Activated B cell treated with CpG ODN at 0.5 μM for 24 hours (primary cell): ENCODE measurements at regions not wholly inside any gene's neighbourhood (a gene's known extent, or its start where the extent isn't known, plus 50 kb on each side); places are given as distances from the start of the nearest gene placed in this dataset.

ENCODE experiments used
- ATAC-seq: fragments of 200-7000 bp; cut with Tn5 transposase; one replicate; pipeline ENCODE4 v1.10.0; 2021; ENCODE audit warnings: low read depth, mild to moderate bottlenecking, moderate library complexity
- CTCF ChIA-PET: fragments of 350-600 bp; sonication (Branson Sonifier 250); formaldehyde crosslinking; loops from one replicate; lab custom pipeline; 2021; ENCODE audit warnings: antibody characterized with exemption; lab: Charles Lee
- POLR2A ChIA-PET: fragments of 350-600 bp; sonication (Branson Sonifier 250); formaldehyde crosslinking; loops from one replicate; lab custom pipeline; 2021; ENCODE audit warnings: antibody characterized with exemption; lab: Charles Lee
- DNase-seq: peaks from one replicate; pipeline ENCODE4 v3.0.0; 2022
- H3K27ac Mint-ChIP-seq: one replicate; pipeline ENCODE4 v1.8.0; 2020; ENCODE audit warnings: mixed read lengths
- H3K27me3 Mint-ChIP-seq: one replicate; pipeline ENCODE4 v1.8.0; 2021; ENCODE audit warnings: mixed read lengths
- H3K36me3 Mint-ChIP-seq: one replicate; pipeline ENCODE4 v1.8.0; 2021; ENCODE audit warnings: low read depth, mixed read lengths
- H3K4me1 Mint-ChIP-seq: one replicate; pipeline ENCODE4 v1.8.0; 2021; ENCODE audit warnings: mixed read lengths
- H3K4me3 Mint-ChIP-seq: one replicate; pipeline ENCODE4 v1.8.0; 2020; ENCODE audit warnings: mild to moderate bottlenecking, mixed read lengths
- H3K9me3 Mint-ChIP-seq: one replicate; pipeline ENCODE4 v1.8.0; 2020; ENCODE audit warnings: mixed read lengths
- CTCF ChIP-seq: fragments of 200-600 bp; IDR thresholded peaks from one replicate; pipeline ENCODE4 v1.8.0; 2022; ENCODE audit warnings: antibody characterized with exemption, mild to moderate bottlenecking
- intact Hi-C: fragments of 100-400 bp; cut with micrococcal nuclease; formaldehyde crosslinking; loops from one replicate; pipeline ENCODE4 v1.15.1; 2024

GRCh38 chr21:24705201-24705600 is 902.1 kb downstream of the MRPL39 start:
- ATAC-seq: no peak
- no peaks in the 10 kb centered on the region for H3K27me3 Mint-ChIP-seq
- CTCF ChIA-PET: no interaction called here
- H3K4me3 Mint-ChIP-seq: no peak overlapping the region
- H3K4me1 Mint-ChIP-seq: no peaks in the 10 kb centered on the region
- DNase-seq: no peak
- H3K9me3 Mint-ChIP-seq: no peaks in the 10 kb centered on the region
- no peak overlapping the region for H3K27ac Mint-ChIP-seq
- intact Hi-C loops: no loop called here
- POLR2A ChIA-PET: no interaction called here
- TF ChIP-seq CTCF: no peak
- no peaks in the 10 kb centered on the region for H3K36me3 Mint-ChIP-seq

- no peaks in the 10 kb centered on the region for H3K36me3 Mint-ChIP-seq
Observed at GRCh38 chr21:24693779-24694178, 913.5 kb downstream of the MRPL39 start.

GRCh38 chr21:24681456-24681855 is 925.8 kb downstream of the MRPL39 start:
- CTCF ChIA-PET: no interaction called here
- Mint-ChIP-seq H3K27me3 (no peaks in the 10 kb centered on the region), H3K4me1 (no peaks in the 10 kb centered on the region), H3K36me3 (no peaks in the 10 kb centered on the region), H3K4me3 (no peak overlapping the region), H3K27ac (no peak overlapping the region), H3K9me3 (no peaks in the 10 kb centered on the region)
- POLR2A ChIA-PET: no interaction called here
- intact Hi-C loops: no loop called here
- ATAC-seq: no peak
- DNase-seq: no peak
- no peak for TF ChIP-seq CTCF

More at GRCh38 chr21:24693779-24694178, 913.5 kb downstream of the MRPL39 start:
- ATAC-seq: no peak
- no peak for TF ChIP-seq CTCF
- no peak for DNase-seq
- no peaks in the 10 kb centered on the region for H3K4me1 Mint-ChIP-seq
- H3K9me3 Mint-ChIP-seq: no peaks in the 10 kb centered on the region
- H3K27me3 Mint-ChIP-seq: no peaks in the 10 kb centered on the region
- no peak overlapping the region for H3K27ac Mint-ChIP-seq
- POLR2A ChIA-PET: no interaction called here
- no peak overlapping the region for H3K4me3 Mint-ChIP-seq
- intact Hi-C loops: no loop called here
- CTCF ChIA-PET: no interaction called here

GRCh38 chr21:24671901-24672300 is 935.4 kb downstream of the MRPL39 start:
- no peaks in the 10 kb centered on the region for H3K4me1 Mint-ChIP-seq
- DNase-seq (no peak), ATAC-seq (no peak)
- no peak overlapping the region for H3K4me3 Mint-ChIP-seq
- ChIA-PET POLR2A (no interaction called here), CTCF (no interaction called here)
- no peak for TF ChIP-seq CTCF
- H3K27me3 Mint-ChIP-seq: no peaks in the 10 kb centered on the region
- H3K9me3 Mint-ChIP-seq: no peaks in the 10 kb centered on the region
- H3K36me3 Mint-ChIP-seq: no peaks in the 10 kb centered on the region
- no peak overlapping the region for H3K27ac Mint-ChIP-seq
- intact Hi-C loops: no loop called here

- ChIA-PET CTCF (no interaction called here), POLR2A (interaction anchor here (0.6 kb wide), 1 partner anchor 13 kb away, joined by 7 read pairs; no protein-coding TSS in a partner anchor)
- Mint-ChIP-seq H3K4me3 (no peak overlapping the region), H3K9me3 (no peaks in the 10 kb centered on the region), H3K27me3 (peaks cover under 1% of the 10 kb centered on the region), H3K27ac (no peak overlapping the region), H3K36me3 (no peaks in the 10 kb centered on the region), H3K4me1 (no peaks in the 10 kb centered on the region)
- DNase-seq: no peak
- intact Hi-C loops: no loop called here
- no peak for ATAC-seq
- no peak for TF ChIP-seq CTCF
Observed at GRCh38 chr21:24658926-24659325, 948.4 kb downstream of the MRPL39 start.
